Omental fat pad (tissue), 3 donors: ENCODE measurements at regions not wholly inside any gene's neighbourhood (a gene's known extent, or its start where the extent isn't known, plus 50 kb on each side); places are given as distances from the start of the nearest gene placed in this dataset.

ENCODE experiments used
- ATAC-seq: fragments of 150-250 bp; one replicate; pipeline ENCODE4 v1.9.1; 2016; ENCODE audit warnings: mild to moderate bottlenecking, moderate library complexity; ENCODE audit not compliant: low FRiP score
- DNase-seq: peaks from one replicate; pipeline ENCODE4 v3.0.0-alpha.2; 2019; ENCODE audit warnings: low spot score
- TF ChIP-seq, protein P1 (sequence below), 3 donors: fragments of 450-650 bp; IDR thresholded peaks; one replicate each; pipeline ENCODE4 v1.5.1; 2016 to 2017; ENCODE audit warnings: antibody characterized with exemption in 3 of 3, mild to moderate bottlenecking in 3 of 3, moderate library complexity in 2 of 3

DNA sequence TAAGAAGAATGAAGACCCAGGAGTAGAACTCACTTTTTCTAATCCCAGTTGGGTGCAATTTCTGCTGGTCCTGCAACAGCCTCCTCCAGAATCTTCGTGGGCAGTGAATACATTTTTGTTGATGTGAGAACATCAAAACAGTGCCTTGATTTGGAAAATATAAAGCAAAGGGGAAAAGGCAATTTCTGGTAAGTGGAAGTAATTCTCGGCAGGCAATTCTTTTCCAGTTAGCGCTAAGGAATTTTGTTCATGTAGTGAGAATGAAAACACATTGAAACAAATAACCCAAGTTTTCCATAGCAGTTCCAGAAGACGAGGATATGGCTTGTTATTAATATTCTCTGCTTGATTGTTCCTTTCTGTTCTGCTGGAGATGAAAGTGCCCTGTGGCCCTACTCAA, 178.7 kb downstream of the SPATA31D1 start:
- TF ChIP-seq, protein P1, sequence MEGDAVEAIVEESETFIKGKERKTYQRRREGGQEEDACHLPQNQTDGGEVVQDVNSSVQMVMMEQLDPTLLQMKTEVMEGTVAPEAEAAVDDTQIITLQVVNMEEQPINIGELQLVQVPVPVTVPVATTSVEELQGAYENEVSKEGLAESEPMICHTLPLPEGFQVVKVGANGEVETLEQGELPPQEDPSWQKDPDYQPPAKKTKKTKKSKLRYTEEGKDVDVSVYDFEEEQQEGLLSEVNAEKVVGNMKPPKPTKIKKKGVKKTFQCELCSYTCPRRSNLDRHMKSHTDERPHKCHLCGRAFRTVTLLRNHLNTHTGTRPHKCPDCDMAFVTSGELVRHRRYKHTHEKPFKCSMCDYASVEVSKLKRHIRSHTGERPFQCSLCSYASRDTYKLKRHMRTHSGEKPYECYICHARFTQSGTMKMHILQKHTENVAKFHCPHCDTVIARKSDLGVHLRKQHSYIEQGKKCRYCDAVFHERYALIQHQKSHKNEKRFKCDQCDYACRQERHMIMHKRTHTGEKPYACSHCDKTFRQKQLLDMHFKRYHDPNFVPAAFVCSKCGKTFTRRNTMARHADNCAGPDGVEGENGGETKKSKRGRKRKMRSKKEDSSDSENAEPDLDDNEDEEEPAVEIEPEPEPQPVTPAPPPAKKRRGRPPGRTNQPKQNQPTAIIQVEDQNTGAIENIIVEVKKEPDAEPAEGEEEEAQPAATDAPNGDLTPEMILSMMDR (IDR thresholded peaks at IDR 0.05): no peak
- DNase-seq: no peak
- ATAC-seq: no peak

DNA sequence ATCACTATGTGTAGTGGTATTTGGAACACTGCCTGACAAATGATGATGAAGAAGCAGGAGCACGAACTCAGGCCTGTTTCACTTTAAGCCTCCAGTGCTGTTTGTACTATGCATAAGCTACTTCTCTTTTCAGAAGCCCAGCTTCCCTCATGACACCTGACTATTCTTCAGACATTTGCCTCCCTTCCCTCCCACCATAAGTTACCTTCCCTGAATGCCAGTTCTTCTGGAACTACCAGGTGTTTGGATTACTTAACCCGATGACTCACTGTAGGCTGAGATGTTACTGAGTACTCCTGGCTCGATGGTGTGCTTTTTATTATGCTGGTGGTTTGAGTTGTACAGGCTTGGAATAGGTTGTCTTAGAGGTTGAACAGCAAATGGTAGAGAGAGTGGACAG, 180.0 kb downstream of the SPATA31D1 start:
- TF ChIP-seq, protein P1 (IDR thresholded peaks at IDR 0.05): no peak
- ATAC-seq: peak; percentile 79
- DNase-seq: no peak

DNA sequence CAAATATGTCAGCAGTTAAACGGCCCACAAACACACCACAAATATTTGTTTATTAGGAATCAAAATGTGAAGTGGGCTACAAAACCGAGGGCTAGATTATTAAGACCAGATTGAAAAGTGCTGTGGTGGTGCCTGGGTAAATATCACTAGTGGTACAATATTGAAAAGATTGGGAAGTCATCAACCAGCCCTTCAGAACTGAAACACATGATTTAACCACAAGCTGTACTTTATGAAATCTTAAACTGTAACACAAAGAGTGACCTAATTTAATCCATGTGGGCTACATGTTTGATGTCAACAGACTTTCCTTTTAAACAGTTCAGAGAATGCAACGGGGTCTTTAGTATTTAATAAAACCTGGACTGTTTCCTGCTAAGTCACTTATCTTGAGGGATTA, 182.3 kb downstream of the SPATA31D1 start:
- ATAC-seq (no peak), DNase-seq (no peak)
- TF ChIP-seq, protein P1 (IDR thresholded peaks at IDR 0.05): no peak

DNA sequence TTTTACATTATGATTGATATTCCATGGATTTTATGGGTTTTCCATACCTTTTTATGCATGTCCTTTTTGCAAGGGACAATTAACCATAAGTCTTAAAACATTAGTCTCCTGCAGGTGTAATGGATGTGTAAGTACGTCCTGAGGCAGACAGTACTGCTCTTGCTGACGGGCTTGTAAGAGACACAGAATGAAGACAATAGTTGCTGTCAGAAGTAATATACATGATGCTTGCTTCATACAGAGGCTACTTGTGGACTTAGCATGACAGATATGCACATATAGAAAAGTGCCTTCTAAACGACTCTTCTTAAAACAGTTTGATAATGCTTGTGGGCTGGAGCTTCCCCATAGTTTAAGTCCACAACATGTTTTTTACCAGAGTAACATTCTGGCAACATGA, 182.7 kb downstream of the SPATA31D1 start:
- ATAC-seq (no peak), DNase-seq (no peak)
- TF ChIP-seq, protein P1 (IDR thresholded peaks at IDR 0.05): no peak

DNA sequence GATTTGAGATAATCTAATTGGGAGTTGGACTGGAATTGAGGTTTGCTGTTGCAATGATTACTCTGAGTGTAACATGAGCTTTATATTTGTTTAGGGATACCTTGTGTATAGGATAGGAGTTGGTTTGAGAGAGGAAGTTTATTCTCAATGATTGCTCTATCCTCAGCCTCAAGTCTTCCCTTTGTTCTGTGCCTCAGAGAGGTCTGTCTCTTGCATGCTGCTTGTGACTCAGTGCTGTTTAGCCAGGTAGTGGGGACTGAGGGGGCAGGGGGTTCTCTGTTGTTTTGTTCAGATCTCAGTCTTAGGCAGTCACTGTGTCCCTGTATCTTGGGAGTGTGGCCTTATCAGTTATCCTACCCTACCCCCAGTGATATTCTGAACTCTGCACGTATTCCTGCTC, 192.1 kb downstream of the SPATA31D1 start:
- TF ChIP-seq, protein P1 (IDR thresholded peaks at IDR 0.05): no peak
- no peak for DNase-seq
- ATAC-seq: no peak

DNA sequence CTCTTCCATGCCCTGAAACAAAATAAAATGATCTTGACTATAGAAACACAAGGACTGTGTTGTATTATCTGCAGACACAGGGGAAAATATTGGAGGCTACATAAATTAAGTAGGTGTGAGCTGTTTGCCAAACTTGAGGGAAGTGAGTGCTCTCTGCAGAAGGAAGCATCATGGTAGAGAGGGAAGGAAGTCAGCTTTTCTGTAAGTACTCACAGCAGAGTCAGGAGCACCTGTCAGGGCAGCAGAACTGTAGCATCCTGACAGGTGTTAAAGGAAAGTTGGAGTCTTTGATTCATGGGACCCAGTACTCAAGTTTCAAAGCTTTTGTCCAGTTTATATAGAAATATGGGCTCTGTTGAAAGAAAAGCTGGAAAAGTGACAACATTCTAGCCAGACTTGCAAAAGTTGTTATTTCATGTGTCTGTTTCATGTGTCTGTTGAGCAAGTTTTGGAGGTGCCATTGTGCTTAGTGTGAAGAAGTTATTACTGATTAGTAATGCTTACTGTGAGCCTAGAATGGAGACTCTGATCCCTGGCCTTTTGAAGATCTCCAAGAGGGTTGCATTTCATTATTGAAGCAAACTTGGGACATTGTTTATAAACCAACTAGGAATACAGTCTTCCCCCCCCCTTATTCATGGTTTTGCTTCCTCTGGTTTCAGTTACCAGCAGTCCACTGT, 194.7 kb downstream of the SPATA31D1 start:
- DNase-seq (no peak), ATAC-seq (no peak)
- TF ChIP-seq, protein P1 (IDR thresholded peaks at IDR 0.05): no peak

DNA sequence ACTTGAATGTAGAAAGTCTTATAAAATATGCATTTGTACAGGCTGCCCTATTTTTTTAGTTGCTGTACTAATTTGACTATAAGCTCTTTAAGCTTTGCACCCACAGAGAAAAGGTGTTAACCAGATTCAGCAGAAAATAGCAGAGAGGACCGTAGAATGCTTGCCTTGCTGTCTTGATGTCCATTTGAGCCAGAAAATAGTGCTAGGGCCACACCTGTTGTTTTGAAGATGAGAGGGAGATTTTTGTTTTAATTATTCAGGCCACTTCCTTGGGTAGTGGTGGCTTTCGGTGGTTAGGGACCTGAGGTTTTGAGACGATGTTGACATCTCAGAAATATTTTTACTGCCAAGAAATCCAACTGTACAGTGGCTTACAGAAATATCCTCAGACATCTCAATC, 196.0 kb downstream of the SPATA31D1 start:
- TF ChIP-seq, protein P1 (IDR thresholded peaks at IDR 0.05): no peak
- DNase-seq (no peak), ATAC-seq (no peak)
